H1 (cell line): ENCODE measurements at regions not wholly inside any gene's neighbourhood (a gene's known extent, or its start where the extent isn't known, plus 50 kb on each side); places are given as distances from the start of the nearest gene placed in this dataset.

Experiments
- TEAD4 ChIP-seq: IDR thresholded peaks from 2 replicates; pipeline ENCODE4 v1.6.1; 2012; ENCODE audit warnings: low read depth, low read length, inconsistent platforms, mixed read lengths
- TF ChIP-seq, protein P1 (sequence below): fragments of 300-600 bp; sonication (generic); IDR thresholded peaks from 2 replicates; pipeline ENCODE4 v1.7.1; 2012; ENCODE audit warnings: low read length, moderate library complexity, mild to moderate bottlenecking, inconsistent platforms; ENCODE audit not compliant: insufficient replicate concordance

DNA sequence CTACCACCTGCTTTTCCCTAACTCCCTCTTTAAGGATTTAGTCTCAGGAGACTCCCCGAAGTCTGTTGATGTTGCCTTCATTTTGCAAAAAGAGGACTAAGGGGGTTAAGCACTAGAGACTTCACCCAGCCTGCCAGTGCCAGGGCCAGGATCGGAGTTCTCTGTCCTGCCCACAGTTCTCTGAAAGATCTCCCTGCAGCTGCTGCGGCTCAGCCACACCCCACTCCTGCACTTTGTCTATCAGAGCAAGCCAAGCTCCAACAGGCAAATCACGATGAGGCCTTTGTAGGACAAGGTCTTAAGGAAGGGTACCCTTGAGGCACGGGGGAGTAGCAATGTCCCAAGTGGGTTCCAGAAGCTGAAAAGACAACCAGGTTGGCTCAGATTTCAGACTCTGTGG is 148.8 kb upstream of the EGLN3 start (continued):
- TF ChIP-seq, protein P1, sequence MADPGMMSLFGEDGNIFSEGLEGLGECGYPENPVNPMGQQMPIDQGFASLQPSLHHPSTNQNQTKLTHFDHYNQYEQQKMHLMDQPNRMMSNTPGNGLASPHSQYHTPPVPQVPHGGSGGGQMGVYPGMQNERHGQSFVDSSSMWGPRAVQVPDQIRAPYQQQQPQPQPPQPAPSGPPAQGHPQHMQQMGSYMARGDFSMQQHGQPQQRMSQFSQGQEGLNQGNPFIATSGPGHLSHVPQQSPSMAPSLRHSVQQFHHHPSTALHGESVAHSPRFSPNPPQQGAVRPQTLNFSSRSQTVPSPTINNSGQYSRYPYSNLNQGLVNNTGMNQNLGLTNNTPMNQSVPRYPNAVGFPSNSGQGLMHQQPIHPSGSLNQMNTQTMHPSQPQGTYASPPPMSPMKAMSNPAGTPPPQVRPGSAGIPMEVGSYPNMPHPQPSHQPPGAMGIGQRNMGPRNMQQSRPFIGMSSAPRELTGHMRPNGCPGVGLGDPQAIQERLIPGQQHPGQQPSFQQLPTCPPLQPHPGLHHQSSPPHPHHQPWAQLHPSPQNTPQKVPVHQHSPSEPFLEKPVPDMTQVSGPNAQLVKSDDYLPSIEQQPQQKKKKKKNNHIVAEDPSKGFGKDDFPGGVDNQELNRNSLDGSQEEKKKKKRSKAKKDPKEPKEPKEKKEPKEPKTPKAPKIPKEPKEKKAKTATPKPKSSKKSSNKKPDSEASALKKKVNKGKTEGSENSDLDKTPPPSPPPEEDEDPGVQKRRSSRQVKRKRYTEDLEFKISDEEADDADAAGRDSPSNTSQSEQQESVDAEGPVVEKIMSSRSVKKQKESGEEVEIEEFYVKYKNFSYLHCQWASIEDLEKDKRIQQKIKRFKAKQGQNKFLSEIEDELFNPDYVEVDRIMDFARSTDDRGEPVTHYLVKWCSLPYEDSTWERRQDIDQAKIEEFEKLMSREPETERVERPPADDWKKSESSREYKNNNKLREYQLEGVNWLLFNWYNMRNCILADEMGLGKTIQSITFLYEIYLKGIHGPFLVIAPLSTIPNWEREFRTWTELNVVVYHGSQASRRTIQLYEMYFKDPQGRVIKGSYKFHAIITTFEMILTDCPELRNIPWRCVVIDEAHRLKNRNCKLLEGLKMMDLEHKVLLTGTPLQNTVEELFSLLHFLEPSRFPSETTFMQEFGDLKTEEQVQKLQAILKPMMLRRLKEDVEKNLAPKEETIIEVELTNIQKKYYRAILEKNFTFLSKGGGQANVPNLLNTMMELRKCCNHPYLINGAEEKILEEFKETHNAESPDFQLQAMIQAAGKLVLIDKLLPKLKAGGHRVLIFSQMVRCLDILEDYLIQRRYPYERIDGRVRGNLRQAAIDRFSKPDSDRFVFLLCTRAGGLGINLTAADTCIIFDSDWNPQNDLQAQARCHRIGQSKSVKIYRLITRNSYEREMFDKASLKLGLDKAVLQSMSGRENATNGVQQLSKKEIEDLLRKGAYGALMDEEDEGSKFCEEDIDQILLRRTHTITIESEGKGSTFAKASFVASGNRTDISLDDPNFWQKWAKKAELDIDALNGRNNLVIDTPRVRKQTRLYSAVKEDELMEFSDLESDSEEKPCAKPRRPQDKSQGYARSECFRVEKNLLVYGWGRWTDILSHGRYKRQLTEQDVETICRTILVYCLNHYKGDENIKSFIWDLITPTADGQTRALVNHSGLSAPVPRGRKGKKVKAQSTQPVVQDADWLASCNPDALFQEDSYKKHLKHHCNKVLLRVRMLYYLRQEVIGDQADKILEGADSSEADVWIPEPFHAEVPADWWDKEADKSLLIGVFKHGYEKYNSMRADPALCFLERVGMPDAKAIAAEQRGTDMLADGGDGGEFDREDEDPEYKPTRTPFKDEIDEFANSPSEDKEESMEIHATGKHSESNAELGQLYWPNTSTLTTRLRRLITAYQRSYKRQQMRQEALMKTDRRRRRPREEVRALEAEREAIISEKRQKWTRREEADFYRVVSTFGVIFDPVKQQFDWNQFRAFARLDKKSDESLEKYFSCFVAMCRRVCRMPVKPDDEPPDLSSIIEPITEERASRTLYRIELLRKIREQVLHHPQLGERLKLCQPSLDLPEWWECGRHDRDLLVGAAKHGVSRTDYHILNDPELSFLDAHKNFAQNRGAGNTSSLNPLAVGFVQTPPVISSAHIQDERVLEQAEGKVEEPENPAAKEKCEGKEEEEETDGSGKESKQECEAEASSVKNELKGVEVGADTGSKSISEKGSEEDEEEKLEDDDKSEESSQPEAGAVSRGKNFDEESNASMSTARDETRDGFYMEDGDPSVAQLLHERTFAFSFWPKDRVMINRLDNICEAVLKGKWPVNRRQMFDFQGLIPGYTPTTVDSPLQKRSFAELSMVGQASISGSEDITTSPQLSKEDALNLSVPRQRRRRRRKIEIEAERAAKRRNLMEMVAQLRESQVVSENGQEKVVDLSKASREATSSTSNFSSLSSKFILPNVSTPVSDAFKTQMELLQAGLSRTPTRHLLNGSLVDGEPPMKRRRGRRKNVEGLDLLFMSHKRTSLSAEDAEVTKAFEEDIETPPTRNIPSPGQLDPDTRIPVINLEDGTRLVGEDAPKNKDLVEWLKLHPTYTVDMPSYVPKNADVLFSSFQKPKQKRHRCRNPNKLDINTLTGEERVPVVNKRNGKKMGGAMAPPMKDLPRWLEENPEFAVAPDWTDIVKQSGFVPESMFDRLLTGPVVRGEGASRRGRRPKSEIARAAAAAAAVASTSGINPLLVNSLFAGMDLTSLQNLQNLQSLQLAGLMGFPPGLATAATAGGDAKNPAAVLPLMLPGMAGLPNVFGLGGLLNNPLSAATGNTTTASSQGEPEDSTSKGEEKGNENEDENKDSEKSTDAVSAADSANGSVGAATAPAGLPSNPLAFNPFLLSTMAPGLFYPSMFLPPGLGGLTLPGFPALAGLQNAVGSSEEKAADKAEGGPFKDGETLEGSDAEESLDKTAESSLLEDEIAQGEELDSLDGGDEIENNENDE = no peak
- no peak for TF ChIP-seq TEAD4
